CD4-positive, alpha-beta T cell (primary cell): ENCODE measurements at regions not wholly inside any gene's neighbourhood (a gene's known extent, or its start where the extent isn't known, plus 50 kb on each side); places are given as distances from the start of the nearest gene placed in this dataset.

Experiments used
- ATAC-seq: fragments of 200-7000 bp; cut with Tn5 transposase; one replicate; pipeline ENCODE4 v1.10.0; 2022; ENCODE audit warnings: mild to moderate bottlenecking; ENCODE audit not compliant: poor library complexity
- CTCF ChIA-PET: fragments of 350-600 bp; sonication (Branson Sonifier 250); formaldehyde crosslinking; loops from one replicate; lab custom pipeline; 2021; ENCODE audit warnings: antibody characterized with exemption, inconsistent platforms; lab: Charles Lee
- POLR2A ChIA-PET: fragments of 350-600 bp; sonication (Branson Sonifier 250); formaldehyde crosslinking; loops from one replicate; lab custom pipeline; 2021; ENCODE audit warnings: antibody characterized with exemption, inconsistent platforms; lab: Charles Lee
- DNase-seq, 14 experiments: peaks; one replicate each; pipeline ENCODE4 v3.0.0-alpha.2; 2013 to 2020; ENCODE audit warnings: mixed read lengths in 2 of 14
- H3K27ac ChIP-seq, 2 donors: one replicate each; pipeline versions ENCODE4 v1.5.1 to v1.7.0; 2013; ENCODE audit warnings: low read length in 2 of 2, low read depth in 1 of 2, mild to moderate bottlenecking in 1 of 2
- H3K27me3 ChIP-seq, 2 experiments: 1 replicate in 1 of 2; 2 replicates in 1 of 2; pipeline versions ENCODE4 v1.6.1 to v1.7.0; 2013; ENCODE audit warnings: low read length in 2 of 2, control low read depth in 1 of 2, mild to moderate bottlenecking in 1 of 2, moderate library complexity in 1 of 2; ENCODE audit not compliant: insufficient read depth in 2 of 2, control insufficient read depth in 1 of 2
- H3K36me3 ChIP-seq: one replicate; pipeline ENCODE4 v1.6.1; 2013; ENCODE audit warnings: low read length, control low read depth; ENCODE audit not compliant: insufficient read depth
- H3K4me1 ChIP-seq: one replicate; pipeline ENCODE4 v1.6.1; 2013; ENCODE audit warnings: low read length, control low read depth; ENCODE audit not compliant: insufficient read depth
- H3K4me3 ChIP-seq: one replicate; pipeline ENCODE4 v1.5.1; 2013; ENCODE audit warnings: mild to moderate bottlenecking, low read length, moderate library complexity
- H3K9me3 ChIP-seq, 2 experiments: 1 replicate in 1 of 2; 2 replicates in 1 of 2; pipeline versions ENCODE4 v1.6.1 to v1.7.0; 2013; ENCODE audit warnings: low read length in 2 of 2, mild to moderate bottlenecking in 2 of 2, control low read depth in 1 of 2, moderate library complexity in 1 of 2; ENCODE audit not compliant: control insufficient read depth in 1 of 2, insufficient read depth in 1 of 2
- H3K27ac Mint-ChIP-seq: one replicate; pipeline ENCODE4 v1.8.0; 2020; ENCODE audit warnings: mixed read lengths
- H3K27me3 Mint-ChIP-seq: one replicate; pipeline ENCODE4 v1.8.0; 2021; ENCODE audit warnings: mixed read lengths
- H3K36me3 Mint-ChIP-seq: one replicate; pipeline ENCODE4 v1.8.0; 2021; ENCODE audit warnings: low read depth, mixed read lengths
- H3K4me1 Mint-ChIP-seq: one replicate; pipeline ENCODE4 v1.8.0; 2021; ENCODE audit warnings: low read depth, mixed read lengths
- H3K4me3 Mint-ChIP-seq: one replicate; pipeline ENCODE4 v1.8.0; 2020; ENCODE audit warnings: mild to moderate bottlenecking, mixed read lengths
- H3K9me3 Mint-ChIP-seq: one replicate; pipeline ENCODE4 v1.8.0; 2020; ENCODE audit warnings: mixed read lengths
- CTCF ChIP-seq: fragments of 200-600 bp; IDR thresholded peaks from one replicate; pipeline ENCODE4 v1.8.0; 2022; ENCODE audit warnings: antibody characterized with exemption, mild to moderate bottlenecking
- intact Hi-C, 2 experiments: fragments of 100-400 bp; cut with DNase I in 1 of 2; cut with micrococcal nuclease in 1 of 2; formaldehyde crosslinking; loops; one replicate each; pipeline versions ENCODE4 v1.15.1 to v1.9.0; 2023 to 2025; cut with DNase I, micrococcal nuclease

- Mint-ChIP-seq H3K27me3 (peaks cover 19% of the 10 kb centered on the region), H3K4me1 (peaks cover 6% of the 10 kb centered on the region), H3K4me3 (no peak overlapping the region), H3K9me3 (no peaks in the 10 kb centered on the region), H3K36me3 (no peaks in the 10 kb centered on the region), H3K27ac (no peak overlapping the region)
- no peaks in the 10 kb centered on the region for H3K9me3 ChIP-seq
- peaks cover 3 to 4% of the 10 kb centered on the region in 2 experiments for H3K27me3 ChIP-seq
- H3K27ac ChIP-seq: no peak overlapping the region
- POLR2A ChIA-PET: no interaction called here
- ATAC-seq (no peak), DNase-seq (no peak)
- H3K36me3 ChIP-seq: no peaks in the 10 kb centered on the region
- TF ChIP-seq CTCF: no peak
- peaks cover 5% of the 10 kb centered on the region for H3K4me1 ChIP-seq
- no peak overlapping the region for H3K4me3 ChIP-seq
- CTCF ChIA-PET: no interaction called here
- intact Hi-C loops: no loop called here
Observed at GRCh38 chr3:43953380-43953779, 262.6 kb downstream of the ABHD5 start.

- no peaks in the 10 kb centered on the region for H3K9me3 Mint-ChIP-seq
- no peak overlapping the region for H3K4me3 Mint-ChIP-seq
- Histone ChIP-seq H3K4me1 (peaks cover 5% of the 10 kb centered on the region), H3K36me3 (no peaks in the 10 kb centered on the region), H3K4me3 (no peak overlapping the region), H3K9me3 (no peaks in the 10 kb centered on the region), H3K27me3 (peaks cover 3 to 4% of the 10 kb centered on the region in 2 experiments), H3K27ac (no peak overlapping the region)
- DNase-seq: no peak
- TF ChIP-seq CTCF: no peak
- no peak overlapping the region for H3K27ac Mint-ChIP-seq
- intact Hi-C loops: no loop called here
- ChIA-PET CTCF (no interaction called here), POLR2A (no interaction called here)
- H3K4me1 Mint-ChIP-seq: peaks cover 6% of the 10 kb centered on the region
- peaks cover 13% of the 10 kb centered on the region for H3K27me3 Mint-ChIP-seq
- no peak for ATAC-seq
- H3K36me3 Mint-ChIP-seq: no peaks in the 10 kb centered on the region
Observed at GRCh38 chr3:43953814-43954692, 263.3 kb downstream of the ABHD5 start.

GRCh38 chr3:43956945-43957344, 266.2 kb downstream of the ABHD5 start:
- no peak overlapping the region for H3K4me3 Mint-ChIP-seq
- Histone ChIP-seq H3K27me3 (peaks cover 4 to 5% of the 10 kb centered on the region in 2 experiments), H3K27ac (no peak overlapping the region), H3K9me3 (no peaks in the 10 kb centered on the region), H3K4me3 (no peak overlapping the region), H3K4me1 (no peaks in the 10 kb centered on the region), H3K36me3 (no peaks in the 10 kb centered on the region)
- H3K4me1 Mint-ChIP-seq: no peaks in the 10 kb centered on the region
- peaks cover 10% of the 10 kb centered on the region for H3K27me3 Mint-ChIP-seq
- H3K27ac Mint-ChIP-seq: no peak overlapping the region
- no peak for TF ChIP-seq CTCF
- DNase-seq (no peak), ATAC-seq (no peak)
- no peaks in the 10 kb centered on the region for H3K36me3 Mint-ChIP-seq
- ChIA-PET POLR2A (no interaction called here), CTCF (no interaction called here)
- H3K9me3 Mint-ChIP-seq: no peaks in the 10 kb centered on the region
- intact Hi-C loops: no loop called here
